Small intestine (tissue), 7 donors: ENCODE measurements at regions not wholly inside any gene's neighbourhood (a gene's known extent, or its start where the extent isn't known, plus 50 kb on each side); places are given as distances from the start of the nearest gene placed in this dataset.
A peak's percentile ranks its signal among the peaks of the same experiment; 100 is the strongest.

ENCODE experiments used
- DNase-seq, 2 donors: peaks; one replicate each; pipeline versions ENCODE4 v3.0.0 to v3.0.0-alpha.2; 2013
- FAIRE-seq: peaks from 2 replicates; lab custom pipeline; 2012; peaks lifted over from hg19 to GRCh38; lab: Jason Lieb, UNC
- H3K27ac ChIP-seq, 3 donors: one replicate each; pipeline ENCODE4 v1.5.1; 2013; ENCODE audit warnings: low read length in 2 of 3, mild to moderate bottlenecking in 2 of 3, control low read depth in 1 of 3, inconsistent platforms in 1 of 3, low read depth in 1 of 3, moderate library complexity in 1 of 3
- H3K27me3 ChIP-seq, 3 donors: one replicate each; pipeline ENCODE4 v1.6.1; 2013; ENCODE audit warnings: low read length in 3 of 3, inconsistent platforms in 1 of 3; ENCODE audit not compliant: control insufficient read depth in 3 of 3, insufficient read depth in 3 of 3
- H3K36me3 ChIP-seq, 3 donors: one replicate each; pipeline ENCODE4 v1.6.1; 2013; ENCODE audit warnings: low read length in 3 of 3, inconsistent platforms in 1 of 3, low read depth in 1 of 3, mild to moderate bottlenecking in 1 of 3, moderate library complexity in 1 of 3; ENCODE audit not compliant: control insufficient read depth in 3 of 3, insufficient read depth in 2 of 3
- H3K4me1 ChIP-seq, 3 donors: one replicate each; pipeline ENCODE4 v1.6.1; 2013; ENCODE audit warnings: low read length in 2 of 3, inconsistent platforms in 1 of 3, low read depth in 1 of 3, mild to moderate bottlenecking in 1 of 3, moderate library complexity in 1 of 3; ENCODE audit not compliant: control insufficient read depth in 3 of 3, insufficient read depth in 2 of 3
- H3K4me3 ChIP-seq, 3 donors: one replicate each; pipeline ENCODE4 v1.5.1; 2013; ENCODE audit warnings: low read length in 3 of 3, control low read depth in 1 of 3, inconsistent platforms in 1 of 3, low read depth in 1 of 3, mild to moderate bottlenecking in 1 of 3, moderate library complexity in 1 of 3
- H3K9me3 ChIP-seq, 2 donors: one replicate each; pipeline ENCODE4 v1.6.1; 2013; ENCODE audit warnings: low read depth in 1 of 2, low read length in 1 of 2; ENCODE audit not compliant: control insufficient read depth in 2 of 2, insufficient read depth in 1 of 2
- WGBS, 3 donors: extraction: QIAGEN DNeasy Blood & Tissue Kit; methylation state at CpG; one replicate each; pipeline ENCODE4 v1.1.7; 2013; 5-methylcytosine and 5-hydroxymethylcytosine counted together
- donor health status: healthy with polysubstance abuse.
- donor health status: control.
- donor health status: control.
- donor health status: Bipolar disorder and iron deficiency.
- donor health status: healthy.

- H3K27me3 ChIP-seq, result peaks cover 0 to 9% (median 0%) of the 10 kb centered on the region in 3 donors
- 14 to 20% (median 17%) methylated on average over 35 of the region's 35 CpGs for WGBS, 3 donors
- no peak overlapping the region for H3K4me3 ChIP-seq
- DNase-seq (peak; percentile 26 to 78), FAIRE-seq (no peak)
- H3K27ac ChIP-seq, result no peak overlapping the region
- no peaks in the 10 kb centered on the region for H3K36me3 ChIP-seq
- no peaks in the 10 kb centered on the region for H3K9me3 ChIP-seq
- peaks cover 0 to 7% (median 0%) of the 10 kb centered on the region in 3 donors for H3K4me1 ChIP-seq
These were observed 77.2 kb downstream of the SERPINA3 start for GRCh38 chr14:94689218-94689984.

- no peak for FAIRE-seq
These were observed 74.4 kb downstream of the SERPINA3 start for GRCh38 chr14:94686511-94687160.

GRCh38 chr14:94685681-94686485 is 73.7 kb downstream of the SERPINA3 start:
- 86 to 90% (median 87%) methylated on average over 9 of the region's 9 CpGs for WGBS, 3 donors
- Histone ChIP-seq H3K27ac (no peak overlapping the region), H3K36me3 (no peaks in the 10 kb centered on the region), H3K4me1 (peaks cover 0 to 7% (median 0%) of the 10 kb centered on the region in 3 donors), H3K27me3 (peaks cover 0 to 9% (median 0%) of the 10 kb centered on the region in 3 donors), H3K4me3 (no peak overlapping the region), H3K9me3 (no peaks in the 10 kb centered on the region)
- no peak for DNase-seq
- no peak for FAIRE-seq

More at GRCh38 chr14:94686511-94687160, 74.4 kb downstream of the SERPINA3 start:
- Histone ChIP-seq H3K9me3 (no peaks in the 10 kb centered on the region), H3K36me3 (no peaks in the 10 kb centered on the region), H3K4me3 (no peak overlapping the region), H3K27ac (no peak overlapping the region), H3K27me3 (peaks cover 0 to 9% (median 0%) of the 10 kb centered on the region in 3 donors), H3K4me1 (peaks cover 0 to 7% (median 0%) of the 10 kb centered on the region in 3 donors)
- 83 to 87% (median 85%) methylated on average over 12 to 13 of the region's 13 CpGs for WGBS, 3 donors
- no peak for DNase-seq

- FAIRE-seq, result no peak
- Histone ChIP-seq H3K27ac (no peak overlapping the region), H3K27me3 (peaks cover 0 to 5% (median 0%) of the 10 kb centered on the region in 3 donors), H3K36me3 (no peaks in the 10 kb centered on the region), H3K9me3 (no peaks in the 10 kb centered on the region), H3K4me1 (peaks cover 0 to 7% (median 0%) of the 10 kb centered on the region in 3 donors), H3K4me3 (no peak overlapping the region)
- no peak for DNase-seq
- 66 to 78% (median 75%) methylated on average over 7 of the region's 7 CpGs for WGBS, 3 donors
These were observed 73.0 kb downstream of the SERPINA3 start for GRCh38 chr14:94685166-94685581.

GRCh38 chr14:94682736-94683135 is 70.5 kb downstream of the SERPINA3 start:
- Histone ChIP-seq H3K27me3 (no peaks in the 10 kb centered on the region), H3K4me3 (no peak overlapping the region), H3K27ac (no peak overlapping the region), H3K9me3 (no peaks in the 10 kb centered on the region), H3K4me1 (no peaks in the 10 kb centered on the region), H3K36me3 (no peaks in the 10 kb centered on the region)
- WGBS, 3 donors, result 84 to 91% (median 86%) methylated on average over 5 of the region's 5 CpGs
- FAIRE-seq, result no peak
- no peak for DNase-seq

- H3K9me3 ChIP-seq, result no peaks in the 10 kb centered on the region
- no peak overlapping the region for H3K27ac ChIP-seq
- H3K4me1 ChIP-seq, result no peaks in the 10 kb centered on the region
- no peak for FAIRE-seq
- no peak for DNase-seq
- H3K27me3 ChIP-seq, result no peaks in the 10 kb centered on the region
- H3K36me3 ChIP-seq, result no peaks in the 10 kb centered on the region
- H3K4me3 ChIP-seq, result no peak overlapping the region
- WGBS, 3 donors, result 68 to 79% (median 78%) methylated on average over 14 of the region's 14 CpGs
These were observed 69.9 kb downstream of the SERPINA3 start for GRCh38 chr14:94682061-94682516.

GRCh38 chr14:94681300-94682060 is 69.3 kb downstream of the SERPINA3 start:
- Histone ChIP-seq H3K9me3 (no peaks in the 10 kb centered on the region), H3K27ac (no peak overlapping the region), H3K36me3 (no peaks in the 10 kb centered on the region), H3K4me1 (no peaks in the 10 kb centered on the region), H3K27me3 (no peaks in the 10 kb centered on the region), H3K4me3 (no peak overlapping the region)
- DNase-seq (peak; percentile 24), FAIRE-seq (no peak)
- 71 to 80% (median 75%) methylated on average over 13 to 15 of the region's 15 CpGs for WGBS, 3 donors
